Erythroblast (primary cell): ENCODE measurements at regions not wholly inside any gene's neighbourhood (a gene's known extent, or its start where the extent isn't known, plus 50 kb on each side); places are given as distances from the start of the nearest gene placed in this dataset.

ENCODE experiments used
- GATA1 ChIP-seq: IDR thresholded peaks from 2 replicates; pipeline ENCODE4 v1.6.1; 2011; ENCODE audit warnings: low read depth, mild to moderate bottlenecking, control low read depth, low read length, moderate library complexity
- POLR2A ChIP-seq: IDR thresholded peaks from 2 replicates; pipeline ENCODE4 v1.6.1; 2011; ENCODE audit warnings: mild to moderate bottlenecking, low read length

GRCh38 chr6:28816909-28817807, 106.6 kb downstream of the TRIM27 start:
- no peak for TF ChIP-seq POLR2A
- no peak for TF ChIP-seq GATA1
